HG02623 (cell line): ENCODE measurements at regions not wholly inside any gene's neighbourhood (a gene's known extent, or its start where the extent isn't known, plus 50 kb on each side); places are given as distances from the start of the nearest gene placed in this dataset.
"Not testable (repeated sequence)": the region's sequence is repeated elsewhere in the genome, so short reads cannot be mapped to it uniquely, and the experiment has no call there.

Source experiments
- ATAC-seq: cut with Tn5 transposase; IDR thresholded peaks from one replicate; pipeline ENCODE4 v1.9.1; 2021; ENCODE audit warnings: moderate library complexity; ENCODE audit not compliant: unreplicated experiment

GRCh38 chr1:199804526-199804925 is 223.0 kb upstream of the NR5A2 start:
- no peak for ATAC-seq

- ATAC-seq, result no peak
Measured at GRCh38 chr1:199808110-199808870, 219.2 kb upstream of the NR5A2 start.

DNA sequence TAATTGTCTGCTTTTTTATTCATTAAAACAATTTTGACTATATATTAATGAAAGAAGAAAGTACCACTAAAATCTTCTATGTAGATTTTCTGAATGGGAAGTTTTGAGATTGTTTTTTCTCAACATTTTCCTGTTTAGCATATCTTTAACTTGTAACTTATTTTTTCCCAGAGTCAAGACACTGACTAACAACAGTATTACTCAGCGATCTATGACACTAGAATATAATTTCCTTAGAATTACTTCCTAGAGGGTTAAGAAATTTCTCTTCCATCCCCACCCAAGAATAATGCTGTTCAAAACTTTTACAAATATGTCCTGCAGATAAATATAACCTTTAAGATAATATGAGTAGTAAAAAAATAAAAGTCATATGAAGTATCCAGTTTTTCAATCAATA is 218.2 kb upstream of the NR5A2 start:
- no peak for ATAC-seq

GRCh38 chr1:199811163-199811562 is 216.3 kb upstream of the NR5A2 start:
- ATAC-seq, result no peak

- ATAC-seq, result no peak
Measured at GRCh38 chr1:199813198-199813597, 214.3 kb upstream of the NR5A2 start.

DNA sequence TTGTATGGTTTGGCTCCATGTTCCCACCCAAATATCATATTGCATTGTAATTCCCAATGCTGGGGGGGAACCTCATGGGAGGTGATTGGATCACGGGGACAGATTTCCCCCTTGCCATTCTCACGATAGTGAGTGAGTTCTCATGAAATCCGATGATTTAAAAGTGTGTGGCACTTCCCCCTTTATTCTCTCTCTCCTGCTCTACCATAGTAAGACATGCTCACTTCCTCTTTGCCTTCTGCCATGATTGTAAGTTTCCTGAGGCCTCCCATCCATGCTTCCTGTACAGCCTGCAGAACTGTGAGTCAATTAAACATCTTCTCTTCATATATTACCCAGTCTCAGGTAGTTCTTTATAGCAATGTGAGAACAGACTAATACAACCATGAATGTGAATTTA is 211.6 kb upstream of the NR5A2 start:
- ATAC-seq, result no peak

- no peak for ATAC-seq
Measured at GRCh38 chr1:199817266-199817665, 210.2 kb upstream of the NR5A2 start.

GRCh38 chr1:199821029-199821779 is 206.3 kb upstream of the NR5A2 start:
- no peak for ATAC-seq

DNA sequence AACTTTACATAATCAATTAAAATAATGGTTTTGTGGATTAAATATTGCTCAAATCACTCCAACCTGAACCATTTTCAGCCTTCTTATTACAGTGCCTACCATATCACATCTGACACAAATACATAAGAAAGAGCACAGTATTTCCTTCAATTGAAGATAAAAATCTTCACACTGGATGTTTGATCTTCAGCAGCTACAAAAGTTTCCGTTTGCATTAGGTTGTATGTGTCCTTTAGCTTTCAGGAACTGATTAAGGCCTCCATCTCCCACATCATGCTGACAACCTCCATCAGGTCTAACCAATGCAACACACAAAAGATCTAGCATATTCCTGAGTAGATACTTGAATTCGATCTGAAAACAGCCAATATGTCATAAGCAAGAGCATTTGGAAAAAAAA is 195.1 kb upstream of the NR5A2 start:
- no peak for ATAC-seq

DNA sequence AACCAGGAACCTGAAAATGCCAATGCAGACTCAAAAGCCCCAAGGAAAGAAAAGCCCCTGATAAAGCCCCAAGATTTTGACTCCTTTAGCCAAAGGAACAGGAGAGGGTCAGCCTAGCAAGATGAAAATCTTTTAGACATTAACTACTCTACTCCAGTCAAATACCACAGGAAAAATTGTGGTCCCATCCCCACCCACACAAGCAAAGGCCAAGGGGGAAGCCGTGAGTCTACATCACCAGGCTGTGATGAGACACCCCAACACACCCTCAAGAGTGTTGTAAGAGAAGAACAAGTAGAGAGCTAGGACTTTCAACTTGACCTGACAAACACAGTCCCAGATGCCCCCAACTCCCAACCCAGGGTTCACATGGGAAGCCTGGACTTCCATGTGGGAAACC is 192.8 kb upstream of the NR5A2 start:
- no peak for ATAC-seq

GRCh38 chr1:199836430-199836829 is 191.1 kb upstream of the NR5A2 start:
- ATAC-seq, result no peak

DNA sequence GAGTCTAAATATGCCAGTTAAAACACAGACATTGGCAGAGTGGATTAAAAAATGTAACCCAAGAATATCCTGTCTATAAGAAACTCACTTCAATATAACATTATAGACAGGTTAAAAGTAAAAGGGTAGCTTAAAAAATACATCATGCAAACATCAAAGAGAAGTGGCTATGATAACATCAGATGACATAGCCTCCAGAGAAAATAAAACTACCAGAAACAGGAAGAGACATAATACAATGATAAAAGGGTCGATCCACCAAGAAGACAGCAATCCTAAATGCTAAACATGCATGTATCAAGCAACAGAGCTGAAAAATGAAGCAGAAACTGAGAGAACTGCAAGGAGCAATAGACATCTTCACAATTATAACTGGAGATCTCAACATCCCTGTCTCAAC is 190.2 kb upstream of the NR5A2 start:
- no peak for ATAC-seq

DNA sequence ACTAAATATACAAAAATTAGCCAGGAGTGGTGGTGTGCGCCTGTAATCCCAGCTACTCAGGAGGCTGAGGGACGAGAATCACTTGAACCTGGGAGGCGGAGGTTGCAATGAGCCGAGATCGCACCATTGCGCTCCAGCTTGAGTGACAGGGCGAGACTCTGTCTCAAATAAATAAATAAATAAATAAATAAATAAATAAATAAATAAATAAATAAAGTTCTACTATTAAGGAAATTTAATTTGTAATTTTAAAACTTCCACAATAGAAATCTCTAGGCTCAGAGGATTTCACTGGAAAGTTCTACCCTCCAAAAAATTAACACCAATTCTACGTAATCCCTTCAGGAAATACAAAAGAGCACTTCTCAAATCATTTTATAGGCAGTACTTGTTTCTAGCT is 187.9 kb upstream of the NR5A2 start:
- not testable (repeated sequence) for ATAC-seq

GRCh38 chr1:199843096-199843495 is 184.4 kb upstream of the NR5A2 start:
- ATAC-seq, result not testable (repeated sequence)

GRCh38 chr1:199843861-199844260 is 183.6 kb upstream of the NR5A2 start:
- no peak for ATAC-seq

DNA sequence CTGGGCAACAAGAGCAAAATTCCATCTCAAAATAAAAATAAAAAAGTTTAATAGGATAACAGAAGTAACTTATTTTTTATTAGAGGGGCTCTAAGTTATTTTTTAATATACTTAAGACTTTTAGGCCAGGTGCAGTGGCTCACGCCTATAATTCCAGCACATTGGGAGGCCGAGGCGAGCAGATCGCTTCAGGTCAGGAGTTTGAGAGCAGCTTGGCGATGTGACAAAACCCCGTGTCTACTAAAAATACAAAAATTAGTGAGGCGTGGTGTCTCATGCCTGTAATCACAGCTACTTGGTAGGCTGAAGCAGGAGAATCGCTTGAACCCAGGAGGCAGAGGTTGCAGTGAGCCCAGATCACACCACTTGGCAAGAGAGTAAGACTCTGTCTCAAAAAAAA is 180.5 kb upstream of the NR5A2 start:
- no peak for ATAC-seq

- no peak for ATAC-seq
Measured at GRCh38 chr1:199851439-199852140, 175.9 kb upstream of the NR5A2 start.

- ATAC-seq, result no peak
Measured at GRCh38 chr1:199854686-199855321, 172.7 kb upstream of the NR5A2 start.

DNA sequence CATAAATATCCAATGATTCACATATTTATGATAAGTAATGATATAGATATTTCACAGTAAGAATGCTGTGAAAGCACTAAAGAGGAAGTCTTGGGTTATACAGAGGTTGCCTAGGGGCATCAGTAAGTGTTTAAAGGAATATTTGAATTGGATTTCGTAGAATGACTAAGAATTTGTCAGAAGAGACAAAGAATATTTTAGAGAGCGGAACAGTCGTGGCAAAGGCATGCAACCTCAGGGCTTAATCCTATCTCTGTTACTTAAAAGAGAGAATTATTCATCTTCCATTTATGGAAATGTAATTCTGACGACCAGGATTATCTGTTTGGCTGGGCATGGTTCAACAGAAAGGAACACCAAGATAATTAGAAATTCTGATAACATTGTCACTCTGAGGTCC is 171.9 kb upstream of the NR5A2 start:
- no peak for ATAC-seq

DNA sequence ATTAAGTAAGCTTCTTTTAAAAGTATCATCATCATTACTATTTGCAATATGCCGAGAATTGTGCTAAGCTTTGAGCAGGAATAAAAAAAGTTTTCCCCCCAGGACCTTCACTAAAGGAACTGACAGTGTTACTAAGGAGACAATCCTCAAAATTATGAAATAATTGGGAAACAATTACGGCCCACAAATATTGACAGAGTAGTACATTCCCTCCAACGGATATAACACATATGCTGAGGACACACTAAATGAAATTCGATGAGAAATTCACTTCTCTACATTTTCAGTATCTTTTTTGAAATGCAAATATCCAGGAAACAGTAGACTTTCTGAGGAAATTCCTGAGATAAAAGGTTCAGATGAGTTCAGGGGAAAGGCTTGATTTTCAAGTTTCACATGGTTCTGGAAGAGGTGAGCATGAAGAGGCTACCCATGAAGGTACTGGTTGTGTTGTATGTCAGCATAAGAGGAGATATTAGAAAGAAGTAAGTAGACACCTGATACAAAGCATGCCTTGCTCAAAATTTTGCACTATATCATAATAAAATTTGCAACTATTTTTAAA is 171.2 kb upstream of the NR5A2 start:
- ATAC-seq, result no peak

- no peak for ATAC-seq
Measured at GRCh38 chr1:199857108-199857507, 170.4 kb upstream of the NR5A2 start.
